ENCODE measurements at regions not wholly inside any gene's neighbourhood (a gene's known extent, or its start where the extent isn't known, plus 50 kb on each side); places are given as distances from the start of the nearest gene placed in this dataset.

DNA sequence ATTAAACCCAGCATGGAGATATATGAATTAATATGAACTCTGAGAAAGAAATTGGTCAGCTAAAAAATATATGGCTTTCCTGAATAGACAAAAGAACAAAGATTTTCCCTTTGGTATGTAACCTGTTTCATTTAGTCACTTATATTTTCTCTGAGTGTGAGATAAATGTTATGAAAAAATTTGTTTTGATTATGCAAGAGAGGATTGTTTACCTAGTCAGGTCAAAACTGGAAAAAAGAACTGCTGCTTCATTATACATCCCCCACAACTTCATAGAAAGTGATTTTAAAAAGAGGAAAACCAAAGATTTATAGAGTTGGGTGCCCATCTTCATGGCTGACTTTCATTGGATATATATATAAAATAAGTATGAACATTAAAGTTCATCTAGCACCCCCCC is 242.2 kb upstream of the FN1 start:
- Histone ChIP-seq H3K9ac (ENCODE audit: low read length) (no peak overlapping the region), H3K4me2 (ENCODE audit: low read length) (no peak overlapping the region), H3K27ac (ENCODE audit: low read length) (no peak overlapping the region), H3F3A (ENCODE audit: low read length, unreplicated experiment) (no peaks in the 10 kb centered on the region), H3K36me3 (ENCODE audit: low read depth, low read length) (no peaks in the 10 kb centered on the region), H3K79me2 (ENCODE audit: low read length) (no peaks in the 10 kb centered on the region), H3K4me3 (ENCODE audit: low read length) (no peak overlapping the region), H3K9me3 (ENCODE audit: low read length) (no peaks in the 10 kb centered on the region), H4K20me1 (ENCODE audit: low read length) (no peaks in the 10 kb centered on the region), H3K4me1 (ENCODE audit: insufficient read depth, low read length) (peaks cover 18% of the 10 kb centered on the region), H2AFZ (ENCODE audit: low read length) (no peak overlapping the region), H3K27me3 (ENCODE audit: low read length) (no peaks in the 10 kb centered on the region), H3K9me2 (replicated peaks; ENCODE audit: low read length) (no peaks in the 10 kb centered on the region)
- POLR2A ChIA-PET (ENCODE audit: unreplicated experiment): no interaction called here
- no peak for TF ChIP-seq EZH2phosphoT487 (IDR thresholded peaks at IDR 0.05; ENCODE audit: borderline replicate concordance, low read length)
- no peak for DNase-seq
- CTCF ChIA-PET: no interaction called here
- no peak for ATAC-seq
- intact Hi-C loops (cut with micrococcal nuclease): no loop called here
- no TSS peak for BruUV-seq (replicated peaks)

GRCh38 chr2:215677481-215677880 is 241.6 kb upstream of the FN1 start:
- TF ChIP-seq EZH2 (IDR thresholded peaks at IDR 0.05; ENCODE audit: low read length, unreplicated experiment) (no peak), CTCF (conservative IDR thresholded peaks at IDR 0.05; ENCODE audit: low read depth, low read length) (no peak), EZH2phosphoT487 (IDR thresholded peaks at IDR 0.05; ENCODE audit: borderline replicate concordance, low read length) (no peak)
- Histone ChIP-seq H3K4me3 (ENCODE audit: low read length) (no peak overlapping the region), H3K4me1 (ENCODE audit: insufficient read depth, low read length) (peaks cover 18% of the 10 kb centered on the region), H3K36me3 (ENCODE audit: low read depth, low read length) (no peaks in the 10 kb centered on the region), H3K4me2 (ENCODE audit: low read length) (no peak overlapping the region), H3K9me3 (ENCODE audit: low read length) (no peaks in the 10 kb centered on the region), H4K20me1 (ENCODE audit: low read length) (no peaks in the 10 kb centered on the region), H3K27ac (ENCODE audit: low read length) (no peak overlapping the region), H3F3A (ENCODE audit: low read length, unreplicated experiment) (no peaks in the 10 kb centered on the region), H2AFZ (ENCODE audit: low read length) (no peak overlapping the region), H3K27me3 (ENCODE audit: low read length) (no peaks in the 10 kb centered on the region), H3K9ac (ENCODE audit: low read length) (no peak overlapping the region), H3K9me2 (replicated peaks; ENCODE audit: low read length) (no peaks in the 10 kb centered on the region), H3K79me2 (ENCODE audit: low read length) (no peaks in the 10 kb centered on the region)
- BruUV-seq (replicated peaks): no TSS peak
- intact Hi-C loops (cut with micrococcal nuclease): no loop called here
- DNase-seq (no peak), ATAC-seq (no peak)
- CTCF ChIA-PET: interaction anchor here (0.7 kb wide), 1 partner anchor 163 kb away, joined by 4 read pairs; no protein-coding TSS in a partner anchor
- POLR2A ChIA-PET (ENCODE audit: unreplicated experiment): no interaction called here

DNA sequence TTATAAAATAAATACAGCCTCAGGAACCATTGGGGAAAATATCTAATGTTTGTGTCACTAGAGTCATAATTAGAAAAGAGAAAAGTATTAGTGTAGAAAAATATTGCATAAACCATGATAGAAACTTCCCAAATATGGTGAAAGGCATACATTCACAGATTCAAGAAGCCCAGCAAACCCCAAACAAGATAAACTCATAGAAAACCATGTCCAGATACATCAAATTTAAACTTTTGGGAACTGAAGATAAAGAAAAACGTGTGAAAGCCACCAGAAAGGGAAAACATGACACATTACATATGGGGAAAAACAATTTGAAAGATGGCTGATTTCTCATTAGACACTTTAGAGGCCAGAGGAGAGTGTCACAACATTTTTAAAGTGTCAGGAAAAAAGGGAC is 236.5 kb upstream of the FN1 start:
- H3K9me3 ChIP-seq (ENCODE audit: low read length): no peaks in the 10 kb centered on the region
- H3K4me3 ChIP-seq (ENCODE audit: low read length): no peak overlapping the region
- no peaks in the 10 kb centered on the region for H3K36me3 ChIP-seq (ENCODE audit: low read depth, low read length)
- no peak for ATAC-seq
- no peak overlapping the region for H3K27ac ChIP-seq (ENCODE audit: low read length)
- H3K4me1 ChIP-seq (ENCODE audit: insufficient read depth, low read length): no peaks in the 10 kb centered on the region
- ChIA-PET POLR2A (ENCODE audit: unreplicated experiment) (no interaction called here), CTCF (no interaction called here)
- no peak overlapping the region for H3K9ac ChIP-seq (ENCODE audit: low read length)
- H3F3A ChIP-seq (ENCODE audit: low read length, unreplicated experiment): no peaks in the 10 kb centered on the region
- DNase-seq: no peak
- H3K4me2 ChIP-seq (ENCODE audit: low read length): no peak overlapping the region
- H2AFZ ChIP-seq (ENCODE audit: low read length): no peak overlapping the region
- H3K79me2 ChIP-seq (ENCODE audit: low read length): no peaks in the 10 kb centered on the region
- intact Hi-C loops (cut with micrococcal nuclease): no loop called here
- H3K9me2 ChIP-seq (replicated peaks; ENCODE audit: low read length): no peaks in the 10 kb centered on the region
- H3K27me3 ChIP-seq (ENCODE audit: low read length): no peaks in the 10 kb centered on the region
- no peak for TF ChIP-seq CTCF (conservative IDR thresholded peaks at IDR 0.05; ENCODE audit: low read depth, low read length)
- no peak for TF ChIP-seq EZH2 (IDR thresholded peaks at IDR 0.05; ENCODE audit: low read length, unreplicated experiment)
- no peak for TF ChIP-seq EZH2phosphoT487 (IDR thresholded peaks at IDR 0.05; ENCODE audit: borderline replicate concordance, low read length)
- BruUV-seq (replicated peaks): no TSS peak
- no peaks in the 10 kb centered on the region for H4K20me1 ChIP-seq (ENCODE audit: low read length)
